ENCODE measurements at regions not wholly inside any gene's neighbourhood (a gene's known extent, or its start where the extent isn't known, plus 50 kb on each side); places are given as distances from the start of the nearest gene placed in this dataset.

DNA sequence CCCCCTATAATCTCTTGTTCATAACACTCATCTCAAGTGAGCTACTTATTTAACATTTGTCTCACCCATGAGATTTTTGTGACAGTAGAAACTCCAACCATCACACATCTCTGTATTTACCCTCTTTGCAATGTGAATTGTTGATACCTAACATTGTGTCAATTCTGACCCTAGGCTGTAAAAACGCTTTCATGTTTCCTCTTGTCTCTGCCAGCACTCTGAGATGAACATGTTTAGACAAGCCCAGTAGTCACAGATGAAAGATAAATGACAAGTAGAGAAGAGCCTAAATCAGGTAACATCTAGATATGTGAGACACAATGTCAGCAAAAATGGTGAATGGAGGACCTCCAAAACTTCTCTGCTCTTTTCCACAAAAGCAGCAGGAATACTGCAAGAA lies 1254.5 kb upstream of the GOT2 start:
- Histone ChIP-seq H3K4me3 (replicated peaks in 1 of 3; ENCODE audit: insufficient read depth in 1 of 3, low read depth in 2 of 3, low read length in 3 of 3) (no peak overlapping the region), H3K9ac (ENCODE audit: insufficient read depth, low read depth, low read length) (no peak overlapping the region), H3K4me1 (ENCODE audit: insufficient read depth, low read length) (no peaks in the 10 kb centered on the region), H3K9me3 (ENCODE audit: low read length) (peaks cover 87% of the 10 kb centered on the region), H3K27me3 (ENCODE audit: control insufficient read depth in 1 of 2, insufficient read depth in 2 of 2, low read length in 2 of 2) (no peaks in the 10 kb centered on the region), H3K4me2 (ENCODE audit: low read depth, low read length) (no peak overlapping the region), H3K79me2 (ENCODE audit: insufficient read depth, low read length) (no peaks in the 10 kb centered on the region), H3K36me3 (replicated peaks in 1 of 2; ENCODE audit: control insufficient read depth in 1 of 2, insufficient read depth in 2 of 2, low read length in 2 of 2) (no peaks in the 10 kb centered on the region), H2AFZ (ENCODE audit: low read length) (no peak overlapping the region), H4K20me1 (ENCODE audit: insufficient read depth, low read length) (no peaks in the 10 kb centered on the region), H3K27ac (ENCODE audit: extremely low read length, insufficient read depth, low read length) (no peak overlapping the region)
- CTCF ChIA-PET (ENCODE audit: low intra/inter-chr PET ratio, low total read pairs): no interaction called here
- TF ChIP-seq POLR2AphosphoS5 (IDR thresholded peaks at IDR 0.05; ENCODE audit: low read depth, low read length) (no peak), KLF9 (CRISPR knock-in tag; IDR thresholded peaks at IDR 0.05; ENCODE audit: low read depth) (no peak), MTF1 (CRISPR knock-in tag; IDR thresholded peaks at IDR 0.05) (no peak), YY1 (IDR thresholded peaks at IDR 0.05; ENCODE audit: insufficient read depth, insufficient replicate concordance, low read depth, low read length) (no peak), KDM6A (CRISPR knock-in tag; IDR thresholded peaks at IDR 0.05; ENCODE audit: low read depth) (no peak), ZNF430 (CRISPR knock-in tag; IDR thresholded peaks at IDR 0.05) (no peak), ZNF790 (CRISPR knock-in tag; IDR thresholded peaks at IDR 0.05; ENCODE audit: borderline replicate concordance) (no peak), PRMT3 (CRISPR knock-in tag; IDR thresholded peaks at IDR 0.05; ENCODE audit: borderline replicate concordance, low read depth) (no peak), ZSCAN30 (CRISPR knock-in tag; IDR thresholded peaks at IDR 0.05) (no peak), ZNF720 (CRISPR knock-in tag; IDR thresholded peaks at IDR 0.05) (no peak)
- TF ChIP-seq, protein P1, sequence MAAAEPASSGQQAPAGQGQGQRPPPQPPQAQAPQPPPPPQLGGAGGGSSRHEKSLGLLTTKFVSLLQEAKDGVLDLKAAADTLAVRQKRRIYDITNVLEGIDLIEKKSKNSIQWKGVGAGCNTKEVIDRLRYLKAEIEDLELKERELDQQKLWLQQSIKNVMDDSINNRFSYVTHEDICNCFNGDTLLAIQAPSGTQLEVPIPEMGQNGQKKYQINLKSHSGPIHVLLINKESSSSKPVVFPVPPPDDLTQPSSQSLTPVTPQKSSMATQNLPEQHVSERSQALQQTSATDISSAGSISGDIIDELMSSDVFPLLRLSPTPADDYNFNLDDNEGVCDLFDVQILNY (CRISPR knock-in tag; conservative IDR thresholded peaks at IDR 0.05): no peak
- TF ChIP-seq, protein P2, sequence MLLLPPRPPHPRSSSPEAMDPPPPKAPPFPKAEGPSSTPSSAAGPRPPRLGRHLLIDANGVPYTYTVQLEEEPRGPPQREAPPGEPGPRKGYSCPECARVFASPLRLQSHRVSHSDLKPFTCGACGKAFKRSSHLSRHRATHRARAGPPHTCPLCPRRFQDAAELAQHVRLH (CRISPR knock-in tag; IDR thresholded peaks at IDR 0.05; ENCODE audit: borderline replicate concordance, low read depth): no peak
- TF ChIP-seq, protein P3, sequence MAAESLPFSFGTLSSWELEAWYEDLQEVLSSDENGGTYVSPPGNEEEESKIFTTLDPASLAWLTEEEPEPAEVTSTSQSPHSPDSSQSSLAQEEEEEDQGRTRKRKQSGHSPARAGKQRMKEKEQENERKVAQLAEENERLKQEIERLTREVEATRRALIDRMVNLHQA (CRISPR knock-in tag; IDR thresholded peaks at IDR 0.05): no peak
- TF ChIP-seq, protein P4, sequence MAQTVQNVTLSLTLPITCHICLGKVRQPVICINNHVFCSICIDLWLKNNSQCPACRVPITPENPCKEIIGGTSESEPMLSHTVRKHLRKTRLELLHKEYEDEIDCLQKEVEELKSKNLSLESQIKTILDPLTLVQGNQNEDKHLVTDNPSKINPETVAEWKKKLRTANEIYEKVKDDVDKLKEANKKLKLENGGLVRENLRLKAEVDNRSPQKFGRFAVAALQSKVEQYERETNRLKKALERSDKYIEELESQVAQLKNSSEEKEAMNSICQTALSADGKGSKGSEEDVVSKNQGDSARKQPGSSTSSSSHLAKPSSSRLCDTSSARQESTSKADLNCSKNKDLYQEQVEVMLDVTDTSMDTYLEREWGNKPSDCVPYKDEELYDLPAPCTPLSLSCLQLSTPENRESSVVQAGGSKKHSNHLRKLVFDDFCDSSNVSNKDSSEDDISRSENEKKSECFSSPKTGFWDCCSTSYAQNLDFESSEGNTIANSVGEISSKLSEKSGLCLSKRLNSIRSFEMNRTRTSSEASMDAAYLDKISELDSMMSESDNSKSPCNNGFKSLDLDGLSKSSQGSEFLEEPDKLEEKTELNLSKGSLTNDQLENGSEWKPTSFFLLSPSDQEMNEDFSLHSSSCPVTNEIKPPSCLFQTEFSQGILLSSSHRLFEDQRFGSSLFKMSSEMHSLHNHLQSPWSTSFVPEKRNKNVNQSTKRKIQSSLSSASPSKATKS (CRISPR knock-in tag; IDR thresholded peaks at IDR 0.05): no peak
- TF ChIP-seq, protein P5, sequence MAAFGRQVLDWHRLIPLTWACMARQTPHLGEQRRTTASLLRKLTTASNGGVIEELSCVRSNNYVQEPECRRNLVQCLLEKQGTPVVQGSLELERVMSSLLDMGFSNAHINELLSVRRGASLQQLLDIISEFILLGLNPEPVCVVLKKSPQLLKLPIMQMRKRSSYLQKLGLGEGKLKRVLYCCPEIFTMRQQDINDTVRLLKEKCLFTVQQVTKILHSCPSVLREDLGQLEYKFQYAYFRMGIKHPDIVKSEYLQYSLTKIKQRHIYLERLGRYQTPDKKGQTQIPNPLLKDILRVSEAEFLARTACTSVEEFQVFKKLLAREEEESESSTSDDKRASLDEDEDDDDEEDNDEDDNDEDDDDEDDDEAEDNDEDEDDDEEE (CRISPR knock-in tag; IDR thresholded peaks at IDR 0.05): no peak
- no TSS peak for BruUV-seq (replicated peaks)
- in situ Hi-C loops (cut with HindIII; ENCODE audit: extremely low pct_ligation_motif_present, low pct_unique_long_range_greater_than_20kb): no loop called here
- intact Hi-C loops (cut with micrococcal nuclease; ENCODE audit: unreplicated experiment): no loop called here
- WGBS (ENCODE audit: low lambda C conversion rate): 2% methylated on average over 1 of the region's 1 CpG
- DNase-seq (ENCODE audit: low spot score): no peak
- no peak for FAIRE-seq
- ATAC-seq: no peak
- POLR2A ChIA-PET: no interaction called here

Data from HepG2 (cell line).